HG03039 (cell line): ENCODE measurements at regions not wholly inside any gene's neighbourhood (a gene's known extent, or its start where the extent isn't known, plus 50 kb on each side); places are given as distances from the start of the nearest gene placed in this dataset.
A peak's percentile ranks its signal among the peaks of the same experiment; 100 is the strongest.

ENCODE experiments used
- ATAC-seq: cut with Tn5 transposase; IDR thresholded peaks from one replicate; pipeline ENCODE4 v1.9.1; 2021; ENCODE audit warnings: mild to moderate bottlenecking, moderate library complexity; ENCODE audit not compliant: unreplicated experiment

DNA sequence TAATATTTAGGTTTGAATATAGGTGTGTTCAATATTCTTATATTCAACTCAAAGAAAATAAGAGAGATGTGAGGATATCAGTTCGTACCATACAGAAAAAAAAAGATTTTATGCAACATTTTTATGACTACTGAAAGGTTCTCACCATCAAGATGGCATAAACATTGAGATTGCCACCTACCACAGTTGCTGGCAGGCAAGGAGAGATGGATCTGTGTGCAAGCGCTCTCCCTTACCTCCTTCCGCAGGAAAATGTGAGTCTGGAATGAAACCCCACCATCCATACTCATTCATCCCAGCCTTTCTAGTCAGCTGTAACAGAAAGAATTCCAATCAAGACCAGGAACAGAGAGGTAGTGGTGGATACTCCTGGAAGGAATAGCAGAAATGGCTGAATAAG, 376.9 kb downstream of the PPP3CA start:
- ATAC-seq: no peak

DNA sequence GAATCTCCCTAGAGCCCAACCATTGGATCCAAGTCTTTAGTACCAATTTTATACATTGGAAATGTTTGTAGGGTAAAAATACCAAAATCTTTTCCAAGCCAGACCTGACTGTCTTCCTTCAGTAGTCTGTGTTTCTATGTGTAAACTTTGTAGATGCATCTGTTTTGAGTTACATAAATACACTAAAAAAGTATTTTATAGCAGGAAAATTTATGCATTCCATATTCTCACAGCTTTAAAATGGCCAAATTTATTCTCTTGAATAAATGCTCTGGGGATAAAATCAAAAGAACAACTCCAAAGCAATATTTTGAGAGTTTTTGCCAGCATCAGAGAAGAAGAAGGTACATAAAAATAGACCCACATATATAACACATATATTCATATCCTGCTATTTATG, 377.4 kb downstream of the PPP3CA start:
- ATAC-seq: no peak

DNA sequence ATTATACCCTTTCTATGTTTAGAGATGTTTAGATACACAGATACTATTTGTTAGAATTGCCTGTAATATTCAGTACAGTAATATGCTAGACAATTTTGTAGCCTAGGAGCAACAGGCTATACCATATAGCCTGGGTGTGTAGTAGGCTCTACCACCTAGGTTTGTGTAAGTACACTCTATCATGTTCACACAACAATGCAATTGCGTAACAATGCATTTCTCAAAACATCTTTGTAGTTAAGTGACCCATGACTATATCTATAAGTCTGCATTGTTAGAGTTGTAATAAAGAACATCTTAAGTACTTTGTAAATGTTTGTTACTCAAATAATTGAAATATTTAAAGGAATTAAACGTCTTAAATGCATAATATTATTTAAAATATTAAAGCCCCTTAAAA, 379.3 kb downstream of the PPP3CA start:
- ATAC-seq: no peak

DNA sequence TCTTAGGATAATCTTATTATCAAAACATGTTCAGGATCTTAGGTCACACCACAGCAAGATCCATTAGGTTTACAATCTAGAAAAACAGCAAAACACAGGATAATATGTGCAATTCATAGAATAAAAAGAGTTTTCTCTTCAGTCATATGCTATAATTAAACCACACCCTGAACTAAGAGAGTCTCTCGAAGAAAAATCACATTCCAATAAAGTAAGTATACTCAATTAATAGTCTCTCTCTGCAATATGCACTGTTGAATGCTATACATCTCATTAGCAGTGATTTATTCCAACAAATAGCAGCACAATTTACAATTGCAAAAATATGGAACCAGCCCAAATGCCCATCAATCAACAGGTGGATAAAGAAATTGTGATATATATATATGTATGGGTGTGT, 383.7 kb downstream of the PPP3CA start:
- ATAC-seq: no peak

DNA sequence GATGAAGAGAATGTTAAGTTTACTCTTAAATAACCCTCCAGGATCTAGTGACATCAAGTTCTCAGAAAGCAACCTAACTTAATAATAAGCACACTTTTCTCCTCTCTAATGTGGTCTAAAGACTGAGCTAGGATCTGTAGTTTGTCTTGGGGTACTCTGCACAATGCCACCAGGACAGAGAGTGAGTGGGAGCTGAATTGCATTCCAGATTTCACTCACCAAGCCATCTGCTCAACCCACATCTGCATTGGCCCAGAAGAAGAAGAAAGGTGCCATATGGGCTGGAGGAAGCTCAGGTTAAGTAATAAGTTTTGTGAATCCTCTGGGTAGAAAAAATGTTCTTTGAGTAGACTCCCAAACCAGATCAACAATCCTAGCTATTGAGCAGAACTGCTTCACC, 384.6 kb downstream of the PPP3CA start:
- peak; percentile 84 for ATAC-seq

DNA sequence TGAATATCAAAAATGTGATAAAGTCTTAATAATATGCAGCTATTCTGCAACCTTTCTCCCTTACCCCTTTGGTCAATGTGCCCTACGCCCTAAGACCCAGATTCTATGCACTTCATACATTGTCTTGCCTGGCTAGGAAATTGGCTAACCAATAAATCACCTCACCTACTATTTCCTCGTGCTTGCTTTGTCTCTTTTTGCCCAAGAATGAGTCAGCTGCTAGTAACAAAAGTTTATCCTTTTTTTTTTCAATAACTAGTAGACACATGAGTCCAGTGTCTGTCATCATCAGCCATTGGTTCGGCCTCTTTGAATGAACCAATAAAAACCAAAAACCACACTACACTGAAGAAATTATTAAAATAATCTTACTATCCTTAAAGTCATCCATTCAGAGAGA, 387.1 kb downstream of the PPP3CA start:
- ATAC-seq: no peak

DNA sequence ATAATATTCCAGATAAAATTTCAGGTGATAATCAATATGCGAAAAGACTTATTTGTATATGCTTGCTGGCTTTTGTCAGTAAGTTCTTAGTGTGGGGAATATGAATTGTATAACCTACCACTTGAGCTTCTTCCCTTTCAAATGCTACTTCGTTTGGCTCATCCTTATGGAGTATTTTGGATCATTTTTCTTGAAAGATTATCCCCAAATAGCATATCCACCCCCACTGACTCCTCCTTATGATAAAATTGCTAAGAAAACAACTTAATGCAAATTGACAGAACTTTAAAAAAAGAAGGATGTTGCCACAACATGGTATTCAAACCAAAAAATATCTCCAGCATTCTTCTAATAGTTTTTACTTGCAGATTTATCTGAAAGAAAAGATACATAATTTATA, 393.3 kb downstream of the PPP3CA start:
- no peak for ATAC-seq

DNA sequence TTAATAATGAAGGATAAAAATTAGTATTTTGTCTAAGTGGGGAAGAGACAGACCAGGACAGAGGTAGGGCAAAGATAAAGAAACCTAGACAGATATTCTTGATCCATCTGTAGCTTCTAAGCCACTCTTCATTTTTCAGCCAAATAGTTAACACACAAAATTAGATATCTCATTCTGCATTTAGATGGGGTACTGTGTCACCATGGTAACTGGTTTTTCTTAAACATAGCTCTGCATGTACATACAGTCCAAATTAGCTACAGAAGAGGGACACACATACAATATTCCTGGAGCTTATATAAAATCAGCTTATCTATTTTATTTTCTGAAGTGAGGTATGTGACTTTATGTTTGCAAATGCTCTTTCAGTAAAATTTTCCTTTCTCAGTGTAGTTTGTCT, 393.7 kb downstream of the PPP3CA start:
- no peak for ATAC-seq

DNA sequence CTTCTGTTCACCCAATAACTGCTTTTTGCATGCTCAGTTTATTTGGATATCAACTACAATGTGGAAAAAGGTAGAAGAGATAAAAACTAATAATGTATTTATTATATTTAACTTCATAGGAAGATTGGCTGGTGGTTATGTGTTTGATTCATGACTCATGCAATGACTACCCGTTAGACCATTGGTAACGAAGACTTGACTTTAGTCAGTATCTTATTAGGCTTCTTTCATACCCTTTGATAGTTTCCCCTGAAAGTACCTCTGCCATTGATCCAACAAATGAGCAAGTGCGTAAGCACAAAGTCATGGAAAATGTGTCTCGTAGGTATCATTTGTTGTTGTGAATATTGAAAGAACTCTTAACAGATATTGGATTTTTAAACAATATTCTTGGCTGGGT, 394.7 kb downstream of the PPP3CA start:
- ATAC-seq: no peak

DNA sequence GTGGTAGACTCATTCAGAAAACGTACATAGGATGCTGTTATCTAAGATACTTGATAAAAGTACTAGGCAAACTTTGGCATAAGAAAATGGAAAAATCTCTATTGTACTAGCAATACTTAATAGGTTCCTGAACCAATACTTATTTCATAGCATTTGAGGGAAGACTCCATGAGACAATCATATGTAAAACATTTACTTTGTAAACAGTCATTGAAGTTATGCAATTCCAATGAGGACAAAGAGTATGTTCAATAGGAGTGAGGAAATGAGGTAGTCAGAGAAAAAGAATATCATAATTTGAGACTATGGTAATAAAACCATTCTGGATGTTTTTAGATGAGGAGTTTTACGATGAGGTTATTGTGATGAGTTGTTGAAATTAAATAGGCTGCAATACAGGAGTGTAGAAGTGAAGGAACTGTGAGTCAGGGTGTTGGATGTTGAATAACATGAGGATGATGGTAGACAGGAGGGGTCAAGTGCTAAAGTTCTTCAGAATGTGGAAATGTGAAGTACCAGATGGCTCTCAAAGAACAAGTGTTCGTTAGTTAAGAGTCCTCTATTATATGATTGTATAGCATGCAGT, 397.9 kb downstream of the PPP3CA start:
- no peak for ATAC-seq

DNA sequence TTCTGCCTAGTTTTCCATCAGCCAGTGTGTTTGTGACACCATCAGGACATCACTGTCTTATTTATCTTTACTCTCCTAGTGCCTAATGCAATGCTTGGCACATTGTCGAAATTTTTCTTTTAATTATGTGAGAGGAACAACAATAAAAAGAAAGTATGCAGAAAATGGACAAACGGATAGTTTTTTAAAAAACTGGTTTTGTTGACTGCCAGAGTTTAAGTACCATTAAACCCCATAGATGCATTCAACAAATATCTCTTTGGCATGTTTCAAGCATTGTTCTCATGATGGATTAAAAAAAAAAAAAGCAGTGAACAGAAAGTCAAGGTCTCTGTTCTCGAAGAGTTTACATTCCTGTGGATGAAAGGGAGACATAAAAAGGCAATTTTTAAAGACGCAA, 398.4 kb downstream of the PPP3CA start:
- no peak for ATAC-seq

DNA sequence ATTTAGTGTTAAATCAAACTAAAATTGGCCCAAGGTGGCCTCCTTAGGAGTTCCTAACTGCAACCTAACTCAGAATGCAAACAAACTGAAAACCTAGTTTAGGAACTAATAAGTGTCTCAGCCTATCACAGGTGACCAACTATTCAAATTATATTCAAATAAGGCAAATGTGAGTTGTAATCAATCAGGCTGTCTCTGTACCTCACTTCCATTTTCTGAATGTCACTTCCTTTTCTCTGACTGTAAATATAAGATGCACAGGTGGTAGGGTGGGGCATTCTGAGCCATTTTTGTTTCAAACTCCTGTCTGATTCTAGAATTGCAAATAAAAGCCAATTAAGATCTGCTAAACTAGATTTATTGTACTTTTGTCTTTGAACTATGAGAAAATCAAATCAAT, 401.5 kb downstream of the PPP3CA start:
- no peak for ATAC-seq

DNA sequence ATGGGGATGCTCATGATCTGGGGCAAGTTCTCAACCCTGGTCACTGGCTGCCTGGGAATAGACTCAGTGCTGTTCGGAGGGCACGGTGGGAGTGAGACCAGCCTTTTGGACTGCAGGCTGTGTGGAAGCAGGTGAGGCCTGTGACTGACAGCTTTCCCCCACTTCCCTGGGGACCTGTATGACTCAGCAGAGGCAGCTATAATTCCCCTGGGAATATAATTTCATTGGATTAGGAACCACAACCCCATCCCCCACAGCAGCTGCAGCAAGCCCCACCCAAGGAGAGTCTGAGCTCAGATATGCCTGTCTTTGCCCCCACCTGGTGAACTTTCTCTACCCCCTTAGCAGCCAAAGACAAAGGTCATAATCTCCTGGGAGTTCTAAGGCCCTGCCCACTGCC, 408.6 kb downstream of the PPP3CA start:
- ATAC-seq: no peak

DNA sequence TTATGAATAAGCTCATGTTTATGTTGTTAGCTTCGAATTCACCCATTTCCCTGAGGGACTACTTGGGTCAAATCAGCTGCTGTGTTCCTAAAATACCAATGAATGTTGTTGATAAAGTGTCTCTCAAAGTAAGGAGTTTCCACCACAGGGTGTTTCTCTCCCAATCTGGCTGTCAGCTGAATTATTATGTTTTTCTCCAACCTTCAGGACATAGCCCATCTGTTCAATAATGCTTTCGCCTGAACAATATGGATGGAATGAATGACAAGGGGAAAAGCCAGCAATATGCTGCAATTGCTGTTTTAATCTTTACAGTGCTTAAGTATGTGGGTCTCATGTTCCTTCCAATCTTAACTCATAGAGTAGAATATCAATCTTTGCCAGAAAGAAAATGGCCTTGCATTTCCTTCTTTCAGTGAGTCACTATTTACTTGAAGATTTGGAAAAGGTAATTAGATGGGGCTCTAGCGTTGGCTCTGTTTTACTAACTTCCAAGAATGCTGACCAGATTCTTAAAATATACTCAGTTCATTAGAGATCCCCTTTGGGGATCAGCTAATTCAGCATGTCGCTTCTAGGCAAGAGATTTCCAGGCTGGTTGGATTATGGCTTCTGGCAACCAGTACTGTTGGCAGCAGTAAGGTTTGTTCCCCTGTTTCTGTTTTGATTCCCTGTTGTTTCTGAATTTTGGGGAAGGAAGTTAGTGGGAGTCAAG, 410.5 kb downstream of the PPP3CA start:
- no peak for ATAC-seq

DNA sequence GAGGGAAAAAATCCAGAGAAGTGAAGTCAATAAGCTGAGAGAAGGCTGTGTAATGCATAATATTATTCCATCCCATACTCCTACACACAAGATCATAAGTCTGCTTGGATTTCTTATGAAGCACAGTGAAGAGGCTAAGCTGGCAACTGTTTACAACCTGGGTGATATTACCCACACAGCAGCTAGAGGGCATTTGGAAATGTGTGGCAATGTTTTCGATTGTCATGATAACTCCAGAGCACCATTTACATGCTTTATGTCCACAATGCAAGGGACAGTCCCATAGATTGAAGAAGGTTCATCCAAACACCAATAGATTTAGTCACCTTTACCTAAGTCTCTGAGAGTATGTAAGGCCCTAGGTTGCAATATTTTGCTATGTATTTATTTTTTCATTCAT, 412.2 kb downstream of the PPP3CA start:
- ATAC-seq: no peak

DNA sequence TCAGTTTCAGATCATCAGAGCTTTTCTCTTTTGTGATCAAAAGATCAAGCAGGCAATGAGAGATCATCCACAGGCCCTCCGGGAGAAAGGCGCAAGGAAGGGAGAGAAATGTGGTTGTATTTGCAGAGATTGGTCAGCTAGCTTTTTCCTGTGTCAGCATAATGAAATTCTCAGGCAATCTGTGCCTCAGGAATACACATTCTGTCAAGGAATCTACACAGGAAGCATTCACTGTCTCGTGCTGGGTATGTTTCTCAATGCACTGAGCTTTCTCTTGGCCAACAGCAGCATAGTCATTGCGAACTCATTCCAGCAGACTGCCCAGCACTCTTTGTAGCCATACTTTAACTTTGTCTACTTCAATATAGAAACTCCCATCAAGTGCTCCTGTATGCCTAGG, 413.7 kb downstream of the PPP3CA start:
- no peak for ATAC-seq

DNA sequence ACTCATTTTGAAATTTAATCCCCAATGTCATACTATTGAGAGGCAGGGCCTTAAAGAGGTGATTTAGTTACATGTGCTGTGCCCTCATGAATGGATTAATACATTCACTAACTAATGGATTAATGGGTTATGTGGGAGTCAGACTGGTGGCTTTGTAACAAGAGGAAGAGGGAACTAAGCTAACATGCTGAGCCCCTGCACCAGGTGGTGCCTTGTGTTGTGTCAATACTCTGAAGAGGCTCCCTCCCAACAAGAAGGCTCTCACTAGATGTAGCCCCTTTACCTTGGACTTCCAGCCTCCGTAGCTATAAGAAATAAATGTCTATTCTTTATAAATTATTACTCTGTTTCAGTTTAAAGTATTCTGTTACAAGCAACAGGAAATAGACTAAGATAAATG, 411.9 kb upstream of the EMCN start:
- ATAC-seq: no peak

DNA sequence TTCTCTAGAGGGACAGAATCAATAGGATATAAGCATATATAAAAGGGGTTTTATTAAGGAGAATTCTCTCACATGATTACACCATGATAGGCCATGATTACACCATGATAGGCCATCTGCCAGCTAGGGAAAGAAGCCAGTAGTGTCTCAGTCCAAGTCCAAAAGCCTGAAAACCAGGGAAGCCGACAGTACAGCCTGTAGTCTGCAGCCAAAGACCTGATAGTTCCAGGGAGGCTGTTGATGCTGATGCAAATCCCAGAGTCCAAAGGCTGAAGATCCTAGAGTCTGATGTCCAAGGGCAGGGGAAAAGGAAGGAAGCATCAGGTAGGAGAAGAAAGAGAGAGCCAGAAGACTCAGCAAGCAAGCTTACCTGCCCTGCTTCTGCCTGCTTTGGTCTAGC, 411.3 kb upstream of the EMCN start:
- no peak for ATAC-seq

DNA sequence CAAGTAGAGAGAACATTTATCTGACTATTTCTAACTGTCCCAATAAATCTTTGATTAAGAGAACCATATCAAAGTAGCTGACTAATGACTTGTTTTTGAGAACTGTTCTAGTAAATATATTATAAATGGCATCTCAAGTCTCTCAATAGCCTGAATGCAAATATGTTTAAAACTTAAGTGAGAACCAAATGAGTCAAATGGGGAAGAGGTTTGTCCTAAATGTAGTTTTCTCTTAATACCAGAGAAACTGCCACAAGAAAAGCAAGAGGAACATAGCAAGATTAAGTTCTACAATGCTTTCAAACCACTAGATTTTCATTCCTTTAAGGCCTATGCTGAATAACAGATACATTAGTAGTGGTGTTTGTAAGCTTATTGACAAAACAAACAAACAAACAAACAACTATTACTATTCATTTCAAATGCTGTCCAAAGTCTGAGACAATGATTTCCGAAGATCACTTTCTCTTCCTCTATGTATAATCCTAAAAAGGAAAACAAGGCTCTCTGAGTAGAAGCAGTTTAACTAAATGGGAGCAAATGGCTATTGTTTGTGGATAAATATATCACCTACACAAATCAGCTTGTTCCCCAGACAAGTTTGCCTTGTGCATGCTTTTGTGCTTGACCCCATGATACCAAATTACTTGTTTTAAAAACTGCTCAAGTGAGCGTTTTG, 408.4 kb upstream of the EMCN start:
- ATAC-seq: no peak

DNA sequence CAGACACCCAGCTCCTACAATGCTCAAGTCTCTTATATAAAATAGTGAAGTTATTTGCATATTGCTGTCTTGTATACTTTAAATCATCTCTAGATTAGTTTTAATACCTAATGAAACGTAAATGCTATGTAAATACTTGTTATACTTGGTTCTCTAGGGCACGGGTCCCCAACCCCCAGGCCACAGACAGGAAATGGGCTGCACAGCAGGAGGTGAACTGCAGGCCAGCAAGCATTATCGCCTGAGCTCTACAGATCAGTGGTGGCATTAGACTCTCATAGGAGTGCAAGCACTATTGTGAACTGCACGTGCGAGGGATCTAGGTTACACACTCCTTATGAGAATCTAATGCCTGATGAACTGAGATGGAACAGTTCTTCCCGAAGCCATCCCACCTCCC, 395.9 kb upstream of the EMCN start:
- ATAC-seq: no peak

DNA sequence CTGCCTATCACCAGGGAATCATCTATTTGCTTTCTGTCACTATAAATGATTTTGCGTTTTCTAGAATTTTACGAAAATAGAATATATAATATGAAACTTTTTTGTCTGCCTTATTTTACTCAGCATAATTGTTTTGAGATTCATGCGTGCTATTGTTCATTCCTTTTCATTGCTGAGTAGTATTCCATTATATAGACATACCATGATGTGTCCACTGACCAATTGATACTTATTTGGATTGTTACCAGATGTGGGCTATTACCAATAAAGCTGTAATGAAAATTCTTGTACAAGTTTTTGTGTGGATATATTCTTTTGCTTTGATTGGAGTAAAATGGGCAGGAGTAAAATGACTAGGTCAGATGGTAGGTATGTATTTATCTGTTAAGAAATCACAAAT, 390.7 kb upstream of the EMCN start:
- ATAC-seq: no peak
